ENCODE measurements at regions not wholly inside any gene's neighbourhood (a gene's known extent, or its start where the extent isn't known, plus 50 kb on each side); places are given as distances from the start of the nearest gene placed in this dataset.

DNA sequence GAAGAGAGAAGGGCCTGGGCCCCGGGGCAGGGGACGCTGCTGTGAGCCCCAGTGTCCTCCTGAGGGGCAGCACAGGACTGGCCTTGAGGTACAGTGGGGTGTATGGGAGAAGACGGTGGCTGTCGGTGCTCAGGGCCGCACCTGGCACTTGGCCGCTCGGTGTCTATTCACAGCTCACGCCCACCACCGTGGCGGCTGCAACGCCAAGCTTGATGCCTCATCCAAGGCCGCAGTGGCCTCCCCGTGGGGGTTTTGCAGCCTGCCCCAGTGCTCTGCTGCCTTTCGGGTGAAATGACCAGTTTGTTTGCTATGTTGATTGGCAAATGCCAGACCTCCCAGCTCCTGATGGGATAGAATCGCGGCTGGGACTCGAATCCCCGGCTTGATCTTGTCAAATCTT, 79.5 kb upstream of the SLCO4A1 start:
- ChIA-PET POLR2A (ENCODE audit: unreplicated experiment) (no interaction called here), CTCF (no interaction called here)
- Histone ChIP-seq H3K79me1 (ENCODE audit: low read depth in 1 of 2, low read length in 2 of 2) (no peaks in the 10 kb centered on the region), H3K4me3 (ENCODE audit: insufficient read depth, low read depth, low read length) (no peak overlapping the region), H2AK5ac (ENCODE audit: low read depth, low read length) (no peak overlapping the region), H3K27me3 (ENCODE audit: control insufficient read depth, insufficient read depth, low read length) (peaks cover 59% of the 10 kb centered on the region), H3K36me3 (ENCODE audit: control insufficient read depth, insufficient read depth, low read length) (no peaks in the 10 kb centered on the region), H4K8ac (ENCODE audit: low read depth in 2 of 2, low read length in 2 of 2) (no peak overlapping the region), H3K23ac (ENCODE audit: low read depth, low read length) (no peak overlapping the region), H3K9me3 (ENCODE audit: control insufficient read depth, insufficient read depth, low read length) (no peaks in the 10 kb centered on the region), H3K18ac (ENCODE audit: low read depth, low read length) (no peak overlapping the region), H4K91ac (ENCODE audit: insufficient read depth, low read depth, low read length) (no peak overlapping the region), H3K27ac (ENCODE audit: insufficient read depth, low read length) (no peak overlapping the region), H2BK15ac (ENCODE audit: low read depth, low read length) (no peak overlapping the region), H3K4me1 (ENCODE audit: control insufficient read depth, insufficient read depth, low read length) (no peaks in the 10 kb centered on the region), H2AFZ (replicated peaks; ENCODE audit: low read length, poor library complexity) (no peak overlapping the region), H3K56ac (ENCODE audit: extremely low read depth, insufficient read depth, low read length) (no peak overlapping the region), H3K9ac (ENCODE audit: low read depth, low read length) (no peak overlapping the region), H2BK5ac (ENCODE audit: low read depth, low read length, poor library complexity, severe bottlenecking) (no peak overlapping the region), H2BK120ac (ENCODE audit: low read depth, low read length) (no peak overlapping the region), H4K5ac (ENCODE audit: low read depth, low read length) (no peak overlapping the region), H3K4ac (ENCODE audit: low read depth, low read length) (no peak overlapping the region), H3K4me2 (ENCODE audit: low read depth, low read length) (no peak overlapping the region), H2BK20ac (ENCODE audit: low read depth, low read length) (no peak overlapping the region), H3K14ac (replicated peaks; ENCODE audit: low read depth, low read length) (no peak overlapping the region), H2AK9ac (replicated peaks; ENCODE audit: low read depth, low read length, poor library complexity) (no peak overlapping the region), H3K9me1 (ENCODE audit: insufficient read depth, low read length) (no peaks in the 10 kb centered on the region), H4K20me1 (ENCODE audit: insufficient read depth, low read length) (no peaks in the 10 kb centered on the region)
- 65% methylated on average over 13 of the region's 18 CpGs; no CpG with 5 or more reads in 1 of the 2 experiments for WGBS, 2 experiments (ENCODE audit: extremely low coverage in 2 of 2, insufficient read length in 1 of 2)
- ATAC-seq (ENCODE audit: low read depth), result no peak
- dilution Hi-C loops (cut with HindIII; ENCODE audit: low sequenced_read_pairs, unreplicated experiment) (no loop called here), intact Hi-C loops (cut with micrococcal nuclease) (no loop called here), in situ Hi-C loops (cut with MboI; ENCODE audit: low sequenced_read_pairs) (no loop called here)
- no peak for DNase-seq
- BruUV-seq (replicated peaks), result no TSS peak
- TF ChIP-seq, protein P1, sequence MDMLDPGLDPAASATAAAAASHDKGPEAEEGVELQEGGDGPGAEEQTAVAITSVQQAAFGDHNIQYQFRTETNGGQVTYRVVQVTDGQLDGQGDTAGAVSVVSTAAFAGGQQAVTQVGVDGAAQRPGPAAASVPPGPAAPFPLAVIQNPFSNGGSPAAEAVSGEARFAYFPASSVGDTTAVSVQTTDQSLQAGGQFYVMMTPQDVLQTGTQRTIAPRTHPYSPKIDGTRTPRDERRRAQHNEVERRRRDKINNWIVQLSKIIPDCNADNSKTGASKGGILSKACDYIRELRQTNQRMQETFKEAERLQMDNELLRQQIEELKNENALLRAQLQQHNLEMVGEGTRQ (IDR thresholded peaks at IDR 0.05; ENCODE audit: low read depth, low read length), result no peak
- TF ChIP-seq MXI1 (IDR thresholded peaks at IDR 0.05; ENCODE audit: borderline replicate concordance, low read depth, low read length) (no peak), MAFK (IDR thresholded peaks at IDR 0.05; ENCODE audit: low read depth, low read length) (no peak), CEBPB (IDR thresholded peaks at IDR 0.05; ENCODE audit: low read depth, low read length) (no peak), RFX5 (IDR thresholded peaks at IDR 0.05; ENCODE audit: low read depth, low read length) (no peak), BHLHE40 (IDR thresholded peaks at IDR 0.05; ENCODE audit: low read depth, low read length) (no peak), MAZ (IDR thresholded peaks at IDR 0.05; ENCODE audit: borderline replicate concordance, low read depth, low read length) (no peak), RCOR1 (IDR thresholded peaks at IDR 0.05; ENCODE audit: insufficient replicate concordance, low read length) (no peak), NFE2L2 (IDR thresholded peaks at IDR 0.05; ENCODE audit: low read depth, low read length) (no peak), RAD21 (IDR thresholded peaks at IDR 0.05; ENCODE audit: low read length) (no peak), SMC3 (IDR thresholded peaks at IDR 0.05; ENCODE audit: low read depth, low read length) (no peak), FOS (IDR thresholded peaks at IDR 0.05; ENCODE audit: low read depth, low read length) (no peak), POLR2A (IDR thresholded peaks at IDR 0.05; ENCODE audit: low read depth, low read length) (no peak), CHD1 (IDR thresholded peaks at IDR 0.05; ENCODE audit: low read depth, low read length) (no peak)
- TF ChIP-seq, protein P2, sequence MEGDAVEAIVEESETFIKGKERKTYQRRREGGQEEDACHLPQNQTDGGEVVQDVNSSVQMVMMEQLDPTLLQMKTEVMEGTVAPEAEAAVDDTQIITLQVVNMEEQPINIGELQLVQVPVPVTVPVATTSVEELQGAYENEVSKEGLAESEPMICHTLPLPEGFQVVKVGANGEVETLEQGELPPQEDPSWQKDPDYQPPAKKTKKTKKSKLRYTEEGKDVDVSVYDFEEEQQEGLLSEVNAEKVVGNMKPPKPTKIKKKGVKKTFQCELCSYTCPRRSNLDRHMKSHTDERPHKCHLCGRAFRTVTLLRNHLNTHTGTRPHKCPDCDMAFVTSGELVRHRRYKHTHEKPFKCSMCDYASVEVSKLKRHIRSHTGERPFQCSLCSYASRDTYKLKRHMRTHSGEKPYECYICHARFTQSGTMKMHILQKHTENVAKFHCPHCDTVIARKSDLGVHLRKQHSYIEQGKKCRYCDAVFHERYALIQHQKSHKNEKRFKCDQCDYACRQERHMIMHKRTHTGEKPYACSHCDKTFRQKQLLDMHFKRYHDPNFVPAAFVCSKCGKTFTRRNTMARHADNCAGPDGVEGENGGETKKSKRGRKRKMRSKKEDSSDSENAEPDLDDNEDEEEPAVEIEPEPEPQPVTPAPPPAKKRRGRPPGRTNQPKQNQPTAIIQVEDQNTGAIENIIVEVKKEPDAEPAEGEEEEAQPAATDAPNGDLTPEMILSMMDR (conservative IDR thresholded peaks at IDR 0.05; ENCODE audit: low read depth, low read length), result no peak
- TF ChIP-seq, protein P3, sequence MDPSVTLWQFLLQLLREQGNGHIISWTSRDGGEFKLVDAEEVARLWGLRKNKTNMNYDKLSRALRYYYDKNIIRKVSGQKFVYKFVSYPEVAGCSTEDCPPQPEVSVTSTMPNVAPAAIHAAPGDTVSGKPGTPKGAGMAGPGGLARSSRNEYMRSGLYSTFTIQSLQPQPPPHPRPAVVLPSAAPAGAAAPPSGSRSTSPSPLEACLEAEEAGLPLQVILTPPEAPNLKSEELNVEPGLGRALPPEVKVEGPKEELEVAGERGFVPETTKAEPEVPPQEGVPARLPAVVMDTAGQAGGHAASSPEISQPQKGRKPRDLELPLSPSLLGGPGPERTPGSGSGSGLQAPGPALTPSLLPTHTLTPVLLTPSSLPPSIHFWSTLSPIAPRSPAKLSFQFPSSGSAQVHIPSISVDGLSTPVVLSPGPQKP (IDR thresholded peaks at IDR 0.05; ENCODE audit: borderline replicate concordance, low read depth, low read length), result no peak

Measured in IMR-90 (cell line).